HepG2 (cell line): ENCODE measurements at regions not wholly inside any gene's neighbourhood (a gene's known extent, or its start where the extent isn't known, plus 50 kb on each side); places are given as distances from the start of the nearest gene placed in this dataset.

Source experiments
- ATAC-seq: fragments of 200-7000 bp; cut with Tn5 transposase; 3 replicates; pipeline ENCODE4 v1.9.1; 2020; ENCODE audit warnings: mild to moderate bottlenecking, moderate library complexity
- BruUV-seq: library from RNA; stranded (reverse); fragments of 400-500 nt; replicated peaks from 2 replicates; lab custom pipeline; 2021; lab: Mats Ljungman, UMichigan
- CTCF ChIA-PET: fragments of 300-600 bp; formaldehyde crosslinking; extraction: SDS; loops from one replicate; lab custom pipeline; 2021; ENCODE audit warnings: low total read pairs, inconsistent platforms, low intra/inter-chr PET ratio; lab: Yijun Ruan, JAX
- POLR2A ChIA-PET: fragments of 350-600 bp; sonication (Branson Sonifier 250); formaldehyde crosslinking; loops from one replicate; lab custom pipeline; 2020; ENCODE audit warnings: antibody characterized with exemption, inconsistent platforms; lab: Yijun Ruan, JAX
- DNase-seq: peaks from one replicate; pipeline ENCODE4 v3.0.0-alpha.2; 2015; ENCODE audit warnings: low spot score
- FAIRE-seq: peaks from 3 replicates; lab custom pipeline; 2011; peaks lifted over from hg19 to GRCh38; lab: Jason Lieb, UNC
- H2AFZ ChIP-seq: one replicate; pipeline ENCODE4 v1.6.1; 2011; ENCODE audit warnings: low read length, inconsistent platforms
- H3K27ac ChIP-seq: fragments of 300-600 bp; 3 replicates; pipeline ENCODE4 v1.8.0; 2011; ENCODE audit warnings: mixed run types, mild to moderate bottlenecking, mixed read lengths, low read length, inconsistent platforms; ENCODE audit not compliant: insufficient read depth; ENCODE audit errors: extremely low read length
- H3K27me3 ChIP-seq, 2 experiments: fragments of 200-600 bp in 1 of 2; 2 replicates in 1 of 2; 3 replicates in 1 of 2; pipeline versions ENCODE4 v1.6.0 to v1.8.0; 2011; ENCODE audit warnings: low read length in 2 of 2, mild to moderate bottlenecking in 2 of 2, moderate library complexity in 2 of 2, inconsistent platforms in 1 of 2; ENCODE audit not compliant: insufficient read depth in 2 of 2, control insufficient read depth in 1 of 2
- H3K36me3 ChIP-seq, 2 experiments: fragments of 200-600 bp in 1 of 2; replicated peaks in 1 of 2; 2 replicates in 1 of 2; 3 replicates in 1 of 2; pipeline versions ENCODE4 v1.5.1 to v1.8.0; 2011; ENCODE audit warnings: low read length in 2 of 2, inconsistent platforms in 1 of 2; ENCODE audit not compliant: insufficient read depth in 2 of 2, control insufficient read depth in 1 of 2
- H3K4me1 ChIP-seq: 2 replicates; pipeline ENCODE4 v1.5.1; 2012; ENCODE audit warnings: low read length, inconsistent platforms; ENCODE audit not compliant: insufficient read depth
- H3K4me2 ChIP-seq: 2 replicates; pipeline ENCODE4 v1.6.0; 2011; ENCODE audit warnings: low read depth, low read length, inconsistent platforms
- H3K4me3 ChIP-seq, 3 experiments: fragments of 200-600 bp in 1 of 3; sonication (generic), shearing (Covaris generic) in 1 of 3; replicated peaks in 1 of 3; 2 replicates each; pipeline ENCODE4 v1.5.1; 2011 to 2016; ENCODE audit warnings: low read length in 3 of 3, inconsistent platforms in 2 of 3, low read depth in 2 of 3, mild to moderate bottlenecking in 2 of 3, control low read depth in 1 of 3, mixed read lengths in 1 of 3; ENCODE audit not compliant: insufficient read depth in 1 of 3
- H3K79me2 ChIP-seq: one replicate; pipeline ENCODE4 v1.6.1; 2011; ENCODE audit warnings: low read length, inconsistent platforms; ENCODE audit not compliant: insufficient read depth
- H3K9ac ChIP-seq: 2 replicates; pipeline ENCODE4 v1.6.0; 2011; ENCODE audit warnings: mild to moderate bottlenecking, low read depth, low read length, inconsistent platforms; ENCODE audit not compliant: insufficient read depth
- H3K9me3 ChIP-seq: 2 replicates; pipeline ENCODE4 v1.5.1; 2012; ENCODE audit warnings: mild to moderate bottlenecking, low read length
- H4K20me1 ChIP-seq: 2 replicates; pipeline ENCODE4 v1.6.0; 2011; ENCODE audit warnings: inconsistent platforms, mild to moderate bottlenecking, low read length, moderate library complexity; ENCODE audit not compliant: insufficient read depth
- ERF ChIP-seq: IDR thresholded peaks from 2 replicates; pipeline ENCODE4 v1.6.1; 2018; ENCODE audit warnings: missing biosample characterization, missing genetic modification reagents
- HCFC1 ChIP-seq: fragments of 150-350 bp; IDR thresholded peaks from 2 replicates; pipeline ENCODE4 v1.6.1; 2014; ENCODE audit warnings: low read depth, low read length
- NPAS2 ChIP-seq: sonication (generic); formaldehyde crosslinking; IDR thresholded peaks from 2 replicates; pipeline ENCODE4 v1.8.0; 2022; ENCODE audit warnings: mild to moderate bottlenecking, missing genetic modification reagents, borderline replicate concordance
- PAF1 ChIP-seq: IDR thresholded peaks from 2 replicates; pipeline ENCODE4 v1.6.1; 2016; ENCODE audit warnings: missing genetic modification reagents, missing compliant biosample characterization
- PITX1 ChIP-seq: sonication (generic); formaldehyde crosslinking; IDR thresholded peaks from 2 replicates; pipeline ENCODE4 v1.5.1; 2020; ENCODE audit warnings: mild to moderate bottlenecking, missing genetic modification reagents
- RFX1 ChIP-seq: fragments of 450-650 bp; IDR thresholded peaks from 2 replicates; pipeline ENCODE4 v1.6.1; 2017
- RNF2 ChIP-seq: fragments of 450-650 bp; conservative IDR thresholded peaks from 2 replicates; pipeline ENCODE4 v1.6.1; 2016; ENCODE audit warnings: low read depth
- ZNF547 ChIP-seq: sonication (generic); formaldehyde crosslinking; IDR thresholded peaks from 2 replicates; pipeline ENCODE4 v1.5.1; 2020; ENCODE audit warnings: mild to moderate bottlenecking, missing genetic modification reagents
- ZNF615 ChIP-seq: sonication (generic); formaldehyde crosslinking; IDR thresholded peaks from 2 replicates; pipeline ENCODE4 v1.5.0; 2020; ENCODE audit warnings: mild to moderate bottlenecking, missing genetic modification reagents, borderline replicate concordance
- ZNF709 ChIP-seq: sonication (generic); formaldehyde crosslinking; IDR thresholded peaks from 2 replicates; pipeline ENCODE4 v1.5.0; 2020; ENCODE audit warnings: mild to moderate bottlenecking, missing genetic modification reagents
- ZSCAN12 ChIP-seq: sonication (generic); formaldehyde crosslinking; IDR thresholded peaks from 2 replicates; pipeline ENCODE4 v1.9.0; 2021; ENCODE audit warnings: mild to moderate bottlenecking, missing genetic modification reagents
- WGBS: methylation state at CpG from one replicate; pipeline ENCODE4 v1.1.6; 2017; ENCODE audit warnings: low lambda C conversion rate; 5-methylcytosine and 5-hydroxymethylcytosine counted together
- in situ Hi-C: cut with HindIII; loops from 2 replicates; pipeline ENCODE4 v1.10.0; 2017; ENCODE audit warnings: low pct_unique_long_range_greater_than_20kb; ENCODE audit not compliant: extremely low pct_ligation_motif_present
- intact Hi-C: fragments of 100-400 bp; cut with micrococcal nuclease; formaldehyde crosslinking; loops from one replicate; pipeline ENCODE4 v1.10.0; 2022; ENCODE audit not compliant: unreplicated experiment
- TF ChIP-seq, protein P1 (sequence below): sonication (generic); formaldehyde crosslinking; IDR thresholded peaks from 2 replicates; pipeline ENCODE4 v1.5.1; 2020; ENCODE audit warnings: missing genetic modification reagents, mild to moderate bottlenecking, borderline replicate concordance
- TF ChIP-seq, protein P2 (sequence below): sonication (generic); formaldehyde crosslinking; IDR thresholded peaks from 2 replicates; pipeline ENCODE4 v1.4.0; 2020; ENCODE audit warnings: missing genetic modification reagents

DNA sequence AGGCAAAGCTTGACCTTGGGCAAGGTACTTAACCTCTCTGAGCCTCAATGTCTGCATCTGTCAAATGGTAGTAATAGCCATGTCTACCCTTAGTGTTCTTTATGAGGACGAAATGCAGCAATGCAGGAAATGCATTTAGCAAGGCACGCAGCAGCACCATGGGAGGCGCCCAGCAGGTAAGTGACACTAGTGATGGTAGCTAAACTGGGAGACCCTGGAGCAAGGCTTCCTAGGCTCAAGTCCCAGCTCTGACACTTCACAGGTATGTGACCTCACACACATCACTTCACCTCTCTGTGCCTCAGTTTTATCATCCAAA is 289.0 kb downstream of the RRAGC start:
- DNase-seq = no peak
- no peak overlapping the region for H3K4me2 ChIP-seq
- H3K79me2 ChIP-seq = no peaks in the 10 kb centered on the region
- no peaks in the 10 kb centered on the region for H3K9me3 ChIP-seq
- CTCF ChIA-PET = no interaction called here
- intact Hi-C loops (no loop called here), in situ Hi-C loops (no loop called here)
- no peak overlapping the region for H3K27ac ChIP-seq
- no peak for FAIRE-seq
- no peak overlapping the region for H3K4me3 ChIP-seq
- no peaks in the 10 kb centered on the region for H3K36me3 ChIP-seq
- no CpG with 5 or more reads among the region's 3 CpGs for WGBS
- POLR2A ChIA-PET = no interaction called here
- no peaks in the 10 kb centered on the region for H4K20me1 ChIP-seq
- H3K4me1 ChIP-seq = no peaks in the 10 kb centered on the region
- TF ChIP-seq PITX1 (no peak), ZNF547 (CRISPR knock-in tag) (no peak), ZNF709 (CRISPR knock-in tag) (no peak), ERF (CRISPR knock-in tag) (no peak), HCFC1 (no peak), RNF2 (no peak), PAF1 (no peak), ZNF615 (CRISPR knock-in tag) (no peak), ZSCAN12 (no peak), RFX1 (no peak), NPAS2 (CRISPR knock-in tag) (no peak)
- TF ChIP-seq, protein P1, sequence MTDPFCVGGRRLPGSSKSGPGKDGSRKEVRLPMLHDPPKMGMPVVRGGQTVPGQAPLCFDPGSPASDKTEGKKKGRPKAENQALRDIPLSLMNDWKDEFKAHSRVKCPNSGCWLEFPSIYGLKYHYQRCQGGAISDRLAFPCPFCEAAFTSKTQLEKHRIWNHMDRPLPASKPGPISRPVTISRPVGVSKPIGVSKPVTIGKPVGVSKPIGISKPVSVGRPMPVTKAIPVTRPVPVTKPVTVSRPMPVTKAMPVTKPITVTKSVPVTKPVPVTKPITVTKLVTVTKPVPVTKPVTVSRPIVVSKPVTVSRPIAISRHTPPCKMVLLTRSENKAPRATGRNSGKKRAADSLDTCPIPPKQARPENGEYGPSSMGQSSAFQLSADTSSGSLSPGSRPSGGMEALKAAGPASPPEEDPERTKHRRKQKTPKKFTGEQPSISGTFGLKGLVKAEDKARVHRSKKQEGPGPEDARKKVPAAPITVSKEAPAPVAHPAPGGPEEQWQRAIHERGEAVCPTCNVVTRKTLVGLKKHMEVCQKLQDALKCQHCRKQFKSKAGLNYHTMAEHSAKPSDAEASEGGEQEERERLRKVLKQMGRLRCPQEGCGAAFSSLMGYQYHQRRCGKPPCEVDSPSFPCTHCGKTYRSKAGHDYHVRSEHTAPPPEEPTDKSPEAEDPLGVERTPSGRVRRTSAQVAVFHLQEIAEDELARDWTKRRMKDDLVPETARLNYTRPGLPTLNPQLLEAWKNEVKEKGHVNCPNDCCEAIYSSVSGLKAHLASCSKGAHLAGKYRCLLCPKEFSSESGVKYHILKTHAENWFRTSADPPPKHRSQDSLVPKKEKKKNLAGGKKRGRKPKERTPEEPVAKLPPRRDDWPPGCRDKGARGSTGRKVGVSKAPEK = no peak
- TF ChIP-seq, protein P2, sequence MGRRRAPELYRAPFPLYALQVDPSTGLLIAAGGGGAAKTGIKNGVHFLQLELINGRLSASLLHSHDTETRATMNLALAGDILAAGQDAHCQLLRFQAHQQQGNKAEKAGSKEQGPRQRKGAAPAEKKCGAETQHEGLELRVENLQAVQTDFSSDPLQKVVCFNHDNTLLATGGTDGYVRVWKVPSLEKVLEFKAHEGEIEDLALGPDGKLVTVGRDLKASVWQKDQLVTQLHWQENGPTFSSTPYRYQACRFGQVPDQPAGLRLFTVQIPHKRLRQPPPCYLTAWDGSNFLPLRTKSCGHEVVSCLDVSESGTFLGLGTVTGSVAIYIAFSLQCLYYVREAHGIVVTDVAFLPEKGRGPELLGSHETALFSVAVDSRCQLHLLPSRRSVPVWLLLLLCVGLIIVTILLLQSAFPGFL (CRISPR knock-in tag) = no peak
- no peak for ATAC-seq
- 0 out of 5 replicates have a peak, but pooled peaks cover 0 to 6% of the 10 kb centered on the region in 2 experiments for H3K27me3 ChIP-seq
- H2AFZ ChIP-seq = no peak overlapping the region
- no TSS peak for BruUV-seq
- H3K9ac ChIP-seq = no peak overlapping the region
